ENCODE measurements at regions not wholly inside any gene's neighbourhood (a gene's known extent, or its start where the extent isn't known, plus 50 kb on each side); places are given as distances from the start of the nearest gene placed in this dataset.

DNA sequence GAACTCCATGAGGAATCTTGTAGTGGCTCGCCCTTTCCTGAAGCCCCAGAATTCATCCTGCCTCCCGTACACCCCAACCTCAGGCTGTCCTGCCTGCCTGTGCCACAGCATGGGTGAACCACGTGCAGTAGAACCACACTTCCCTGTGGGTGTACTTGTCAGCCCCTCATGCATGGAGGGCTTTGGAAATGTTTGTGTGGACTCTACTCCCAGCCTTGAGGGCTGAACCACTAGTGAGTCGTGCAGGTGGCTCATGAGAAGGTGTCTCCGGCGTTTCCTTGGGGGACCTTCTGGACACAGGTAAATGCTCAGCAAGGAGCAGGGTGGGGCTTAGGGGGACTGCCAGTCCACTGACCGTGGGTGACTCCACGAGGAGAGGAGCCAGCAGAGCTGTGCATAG, 58.7 kb upstream of the ADORA2B start:
- H3K4me3 ChIP-seq: no peak overlapping the region
- no peaks in the 10 kb centered on the region for H3K9me3 ChIP-seq
- H3K27me3 ChIP-seq: no peaks in the 10 kb centered on the region
- TF ChIP-seq, protein P1, sequence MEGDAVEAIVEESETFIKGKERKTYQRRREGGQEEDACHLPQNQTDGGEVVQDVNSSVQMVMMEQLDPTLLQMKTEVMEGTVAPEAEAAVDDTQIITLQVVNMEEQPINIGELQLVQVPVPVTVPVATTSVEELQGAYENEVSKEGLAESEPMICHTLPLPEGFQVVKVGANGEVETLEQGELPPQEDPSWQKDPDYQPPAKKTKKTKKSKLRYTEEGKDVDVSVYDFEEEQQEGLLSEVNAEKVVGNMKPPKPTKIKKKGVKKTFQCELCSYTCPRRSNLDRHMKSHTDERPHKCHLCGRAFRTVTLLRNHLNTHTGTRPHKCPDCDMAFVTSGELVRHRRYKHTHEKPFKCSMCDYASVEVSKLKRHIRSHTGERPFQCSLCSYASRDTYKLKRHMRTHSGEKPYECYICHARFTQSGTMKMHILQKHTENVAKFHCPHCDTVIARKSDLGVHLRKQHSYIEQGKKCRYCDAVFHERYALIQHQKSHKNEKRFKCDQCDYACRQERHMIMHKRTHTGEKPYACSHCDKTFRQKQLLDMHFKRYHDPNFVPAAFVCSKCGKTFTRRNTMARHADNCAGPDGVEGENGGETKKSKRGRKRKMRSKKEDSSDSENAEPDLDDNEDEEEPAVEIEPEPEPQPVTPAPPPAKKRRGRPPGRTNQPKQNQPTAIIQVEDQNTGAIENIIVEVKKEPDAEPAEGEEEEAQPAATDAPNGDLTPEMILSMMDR (IDR thresholded peaks at IDR 0.05): no peak
- no peak for TF ChIP-seq POLR2A (IDR thresholded peaks at IDR 0.05)
- no peaks in the 10 kb centered on the region for H3K36me3 ChIP-seq
- no peaks in the 10 kb centered on the region for H3K4me1 ChIP-seq
- no peak overlapping the region for H3K27ac ChIP-seq
- no peak for DNase-seq

DNA sequence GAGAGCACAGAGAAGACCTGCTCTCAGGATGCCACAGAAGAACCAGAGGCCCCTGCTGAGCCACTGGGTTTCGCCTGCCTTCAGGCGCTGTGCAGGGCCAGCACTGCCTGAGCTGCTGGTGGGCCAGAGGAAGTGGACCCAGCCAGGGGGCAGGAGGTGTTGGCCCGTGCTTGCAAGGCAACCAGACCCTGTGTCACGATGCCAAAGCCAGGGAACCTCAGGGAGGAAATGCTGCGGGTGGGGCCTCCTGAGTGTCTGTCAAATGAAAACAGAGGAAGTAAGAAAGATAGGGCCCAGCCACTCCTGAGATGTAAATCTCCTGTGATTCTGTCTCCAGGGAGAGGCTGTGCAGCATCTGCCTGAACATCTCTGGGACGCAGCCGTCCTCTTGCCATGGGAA, 58.1 kb upstream of the ADORA2B start:
- no peaks in the 10 kb centered on the region for H3K36me3 ChIP-seq
- no peaks in the 10 kb centered on the region for H3K9me3 ChIP-seq
- no peak for DNase-seq
- no peak overlapping the region for H3K4me3 ChIP-seq
- no peak overlapping the region for H3K27ac ChIP-seq
- TF ChIP-seq POLR2A (IDR thresholded peaks at IDR 0.05): no peak
- TF ChIP-seq, protein P1 (IDR thresholded peaks at IDR 0.05): no peak
- no peaks in the 10 kb centered on the region for H3K4me1 ChIP-seq
- no peaks in the 10 kb centered on the region for H3K27me3 ChIP-seq

DNA sequence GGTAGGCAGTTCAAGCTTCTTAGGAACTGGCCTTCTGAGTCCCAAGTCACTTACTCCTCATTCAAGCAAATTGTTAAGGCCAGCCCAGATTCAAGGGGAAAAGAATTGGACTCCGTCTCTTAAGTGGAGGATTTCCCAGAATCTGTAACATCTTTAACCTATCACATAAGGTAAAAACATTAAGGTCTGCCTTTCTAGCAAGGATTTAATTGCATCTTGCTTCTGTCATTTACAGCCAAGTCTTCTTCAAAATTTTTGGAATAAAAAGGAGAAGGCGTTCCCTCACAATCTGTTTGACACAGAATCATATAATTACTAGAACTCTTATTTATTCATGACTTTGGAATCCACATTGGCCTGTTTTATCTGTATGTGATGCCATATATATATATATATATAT, 56.5 kb upstream of the ADORA2B start:
- H3K27ac ChIP-seq: no peak overlapping the region
- no peaks in the 10 kb centered on the region for H3K27me3 ChIP-seq
- no peaks in the 10 kb centered on the region for H3K36me3 ChIP-seq
- H3K4me1 ChIP-seq: no peaks in the 10 kb centered on the region
- no peak for DNase-seq
- no peaks in the 10 kb centered on the region for H3K9me3 ChIP-seq
- no peak for TF ChIP-seq POLR2A (IDR thresholded peaks at IDR 0.05)
- TF ChIP-seq, protein P1 (IDR thresholded peaks at IDR 0.05): no peak
- H3K4me3 ChIP-seq: no peak overlapping the region

DNA sequence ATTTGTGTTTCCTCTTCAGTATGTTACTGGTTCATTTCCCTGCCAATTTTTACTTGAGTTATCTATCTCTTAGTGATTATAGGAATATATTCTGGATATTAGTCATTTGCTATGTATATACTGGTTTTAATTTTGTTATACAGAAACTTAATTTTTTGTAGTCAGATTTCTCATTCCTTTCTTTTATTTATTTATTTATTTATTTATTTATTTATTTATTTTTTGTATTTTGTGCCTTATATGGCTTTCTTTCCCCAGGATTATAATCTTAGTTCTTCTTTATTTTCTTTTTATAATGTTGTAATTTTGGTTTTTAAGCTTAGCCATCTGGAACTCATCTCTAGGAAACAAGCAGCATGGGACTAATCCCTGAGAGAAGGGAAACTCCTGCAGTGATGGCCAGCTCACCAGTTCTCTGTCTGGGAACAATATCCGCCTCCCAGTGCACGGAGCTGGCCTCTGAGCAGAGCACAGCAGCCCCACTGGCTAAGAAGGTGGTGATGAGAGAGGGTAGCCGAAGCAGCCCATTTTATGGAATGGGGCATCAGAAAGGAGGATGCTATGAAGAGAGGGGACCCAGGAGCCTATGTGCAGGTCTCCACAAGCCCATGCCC, 54.5 kb upstream of the ADORA2B start:
- TF ChIP-seq, protein P1 (IDR thresholded peaks at IDR 0.05): no peak
- no peak for TF ChIP-seq POLR2A (IDR thresholded peaks at IDR 0.05)
- Histone ChIP-seq H3K27ac (no peak overlapping the region), H3K9me3 (no peaks in the 10 kb centered on the region), H3K36me3 (no peaks in the 10 kb centered on the region), H3K27me3 (no peaks in the 10 kb centered on the region), H3K4me3 (no peak overlapping the region), H3K4me1 (no peaks in the 10 kb centered on the region)
- DNase-seq: no peak

DNA sequence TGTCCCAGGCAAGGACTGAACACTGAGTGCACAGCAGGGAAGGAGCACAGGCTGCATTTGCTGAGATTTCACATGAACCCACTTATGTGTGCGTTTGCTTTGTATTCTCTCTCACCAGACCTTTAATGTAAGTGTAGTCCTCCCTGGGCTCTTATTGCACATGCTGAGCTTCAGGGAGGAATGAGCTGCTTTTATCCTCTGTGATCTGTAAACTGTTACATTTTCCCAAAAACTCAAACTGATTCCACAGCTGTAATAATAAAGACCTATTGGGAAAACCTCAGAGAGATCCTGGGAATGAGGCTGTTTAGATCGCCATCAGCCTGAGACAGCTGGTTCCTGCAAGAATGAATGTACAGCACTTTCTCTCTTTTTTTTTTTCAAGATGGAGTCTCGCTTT, 53.6 kb upstream of the ADORA2B start:
- no peak overlapping the region for H3K27ac ChIP-seq
- H3K4me3 ChIP-seq: no peak overlapping the region
- no peak for TF ChIP-seq POLR2A (IDR thresholded peaks at IDR 0.05)
- TF ChIP-seq, protein P1 (IDR thresholded peaks at IDR 0.05): no peak
- no peaks in the 10 kb centered on the region for H3K4me1 ChIP-seq
- DNase-seq: no peak
- no peaks in the 10 kb centered on the region for H3K9me3 ChIP-seq
- H3K27me3 ChIP-seq: no peaks in the 10 kb centered on the region
- H3K36me3 ChIP-seq: no peaks in the 10 kb centered on the region

DNA sequence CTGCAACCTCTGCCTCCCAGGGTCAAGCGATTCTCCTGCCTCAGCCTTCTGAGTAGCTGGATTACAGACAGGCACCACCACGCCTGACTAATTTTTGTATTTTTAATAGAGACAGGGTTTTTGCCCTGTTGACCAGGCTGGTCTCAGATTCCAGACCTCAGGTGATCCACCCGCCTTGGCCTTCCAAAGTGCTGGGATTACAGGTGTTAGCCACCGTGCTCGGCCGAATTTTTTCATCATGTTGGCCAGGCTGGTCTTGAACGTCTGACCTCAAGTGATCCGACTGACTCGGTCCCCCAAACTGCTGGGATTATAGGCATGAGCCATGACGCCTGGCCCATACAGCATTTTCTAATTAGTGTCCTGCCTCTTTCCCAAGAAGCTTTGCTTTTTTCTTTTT, 52.7 kb upstream of the ADORA2B start:
- no peak overlapping the region for H3K27ac ChIP-seq

More for the DNA sequence above, 52.7 kb upstream of the ADORA2B start:
- Histone ChIP-seq H3K9me3 (no peaks in the 10 kb centered on the region), H3K4me3 (no peak overlapping the region), H3K4me1 (no peaks in the 10 kb centered on the region), H3K27me3 (no peaks in the 10 kb centered on the region), H3K36me3 (no peaks in the 10 kb centered on the region)
- TF ChIP-seq, protein P1 (IDR thresholded peaks at IDR 0.05): no peak
- no peak for TF ChIP-seq POLR2A (IDR thresholded peaks at IDR 0.05)
- no peak for DNase-seq

Data from Peyer's patch (tissue), 4 donors.